Panc1 (cell line): ENCODE measurements at regions not wholly inside any gene's neighbourhood (a gene's known extent, or its start where the extent isn't known, plus 50 kb on each side); places are given as distances from the start of the nearest gene placed in this dataset.

Experiments
- ATAC-seq: fragments of 200-7000 bp; cut with Tn5 transposase; 2 replicates; pipeline ENCODE4 v1.9.1; 2020; ENCODE audit warnings: mild to moderate bottlenecking, moderate library complexity
- BruUV-seq: library from RNA; stranded (reverse); fragments of 400-500 nt; replicated peaks from 2 replicates; lab custom pipeline; 2021; lab: Mats Ljungman, UMichigan
- CTCF ChIA-PET: fragments of 300-600 bp; sonication (Branson Sonifier 250); formaldehyde crosslinking; loops from one replicate; lab custom pipeline; 2022; ENCODE audit warnings: antibody characterized with exemption; lab: Charles Lee
- POLR2A ChIA-PET: fragments of 300-600 bp; sonication (Branson Sonifier 250); formaldehyde crosslinking; loops from one replicate; lab custom pipeline; 2022; ENCODE audit warnings: antibody characterized with exemption; lab: Charles Lee
- DNase-seq: peaks from one replicate; pipeline ENCODE4 v3.0.0-alpha.2; 2010; ENCODE audit warnings: low read depth, low spot score
- H3K27ac ChIP-seq: 2 replicates; pipeline ENCODE4 v1.5.1; 2011; ENCODE audit warnings: mild to moderate bottlenecking, low read length, inconsistent platforms
- H3K27me3 ChIP-seq: fragments of 200-500 bp; sonication (Bioruptor generic); 2 replicates; pipeline ENCODE4 v1.6.0; 2014; ENCODE audit warnings: low read length, inconsistent platforms; ENCODE audit not compliant: control insufficient read depth, insufficient read depth
- H3K36me3 ChIP-seq: fragments of 200-500 bp; sonication (Bioruptor generic); 2 replicates; pipeline ENCODE4 v1.5.1; 2014; ENCODE audit warnings: inconsistent platforms, mild to moderate bottlenecking, low read length, moderate library complexity; ENCODE audit not compliant: control insufficient read depth, insufficient read depth
- H3K4me1 ChIP-seq: 2 replicates; pipeline ENCODE4 v1.5.1; 2011; ENCODE audit warnings: inconsistent platforms, mild to moderate bottlenecking, low read length, moderate library complexity; ENCODE audit not compliant: control insufficient read depth, insufficient read depth
- H3K4me3 ChIP-seq, 2 experiments: 2 replicates each; pipeline ENCODE4 v1.5.1; 2011 to 2012; ENCODE audit warnings: low read depth in 2 of 2, low read length in 2 of 2, mild to moderate bottlenecking in 2 of 2, inconsistent platforms in 1 of 2, moderate library complexity in 1 of 2
- H3K9me3 ChIP-seq: fragments of 200-500 bp; sonication (Bioruptor generic); 2 replicates; pipeline ENCODE4 v1.5.1; 2014; ENCODE audit warnings: low read depth, mild to moderate bottlenecking, inconsistent platforms, low read length, moderate library complexity; ENCODE audit not compliant: control insufficient read depth, insufficient read depth
- POLR2AphosphoS5 ChIP-seq: IDR thresholded peaks from 2 replicates; pipeline ENCODE4 v1.6.1; 2012; ENCODE audit warnings: mild to moderate bottlenecking, low read depth, low read length, moderate library complexity
- SIN3A ChIP-seq: IDR thresholded peaks from 2 replicates; pipeline ENCODE4 v1.6.1; 2012; ENCODE audit warnings: low read depth, mild to moderate bottlenecking, low read length, moderate library complexity, borderline replicate concordance; ENCODE audit not compliant: insufficient read depth
- TCF7L2 ChIP-seq: IDR thresholded peaks from 2 replicates; pipeline ENCODE4 v1.6.1; 2011; ENCODE audit warnings: mild to moderate bottlenecking, low read depth, low read length, inconsistent platforms
- in situ Hi-C: cut with HindIII; loops from 2 replicates; pipeline ENCODE4 v1.10.0; 2016; ENCODE audit warnings: low sequenced_read_pairs, low pct_unique_long_range_greater_than_20kb
- intact Hi-C: fragments of 100-400 bp; cut with micrococcal nuclease; formaldehyde crosslinking; loops from one replicate; pipeline ENCODE4 v1.10.0; 2022; ENCODE audit not compliant: unreplicated experiment
- TF ChIP-seq, protein P1 (sequence below): fragments of 450-650 bp; IDR thresholded peaks from 2 replicates; pipeline ENCODE4 v1.5.1; 2017; ENCODE audit warnings: mild to moderate bottlenecking
- TF ChIP-seq, protein P2 (sequence below), 2 experiments: IDR thresholded peaks; 2 replicates each; pipeline ENCODE4 v1.6.1; 2011 to 2012; ENCODE audit warnings: low read depth in 2 of 2, control low read depth in 1 of 2, low read length in 1 of 2, mild to moderate bottlenecking in 1 of 2, moderate library complexity in 1 of 2; ENCODE audit not compliant: insufficient read depth in 1 of 2

DNA sequence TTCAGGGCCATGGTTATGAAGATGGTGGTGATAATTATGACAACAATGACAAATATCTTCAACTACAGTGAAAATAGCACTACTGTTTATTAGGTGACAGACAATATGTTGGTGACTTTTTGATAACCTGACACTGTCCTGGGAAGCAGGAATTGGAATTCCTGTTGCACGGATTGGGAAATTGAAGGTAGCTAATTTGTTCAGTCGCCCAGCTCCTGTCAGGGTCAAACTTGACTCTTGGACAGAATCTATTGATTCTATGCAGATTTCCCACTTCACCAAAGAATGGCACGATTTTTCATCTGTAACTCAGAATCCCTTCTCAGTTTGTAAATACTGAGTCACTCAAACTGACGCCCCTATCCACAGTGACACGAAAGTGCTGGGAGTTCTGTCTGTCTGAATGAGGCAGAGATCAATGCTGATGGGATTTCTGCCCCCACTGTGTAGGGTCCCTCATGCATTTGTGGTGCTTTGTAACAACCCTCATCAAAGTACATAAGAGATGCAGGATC, 779.5 kb upstream of the ID2 start:
- Histone ChIP-seq H3K36me3 (no peaks in the 10 kb centered on the region), H3K4me3 (no peak overlapping the region), H3K4me1 (no peaks in the 10 kb centered on the region), H3K27me3 (no peaks in the 10 kb centered on the region), H3K9me3 (no peaks in the 10 kb centered on the region), H3K27ac (no peak overlapping the region)
- intact Hi-C loops (no loop called here), in situ Hi-C loops (no loop called here)
- DNase-seq (no peak), ATAC-seq (no peak)
- no TSS peak for BruUV-seq
- TF ChIP-seq, protein P1, sequence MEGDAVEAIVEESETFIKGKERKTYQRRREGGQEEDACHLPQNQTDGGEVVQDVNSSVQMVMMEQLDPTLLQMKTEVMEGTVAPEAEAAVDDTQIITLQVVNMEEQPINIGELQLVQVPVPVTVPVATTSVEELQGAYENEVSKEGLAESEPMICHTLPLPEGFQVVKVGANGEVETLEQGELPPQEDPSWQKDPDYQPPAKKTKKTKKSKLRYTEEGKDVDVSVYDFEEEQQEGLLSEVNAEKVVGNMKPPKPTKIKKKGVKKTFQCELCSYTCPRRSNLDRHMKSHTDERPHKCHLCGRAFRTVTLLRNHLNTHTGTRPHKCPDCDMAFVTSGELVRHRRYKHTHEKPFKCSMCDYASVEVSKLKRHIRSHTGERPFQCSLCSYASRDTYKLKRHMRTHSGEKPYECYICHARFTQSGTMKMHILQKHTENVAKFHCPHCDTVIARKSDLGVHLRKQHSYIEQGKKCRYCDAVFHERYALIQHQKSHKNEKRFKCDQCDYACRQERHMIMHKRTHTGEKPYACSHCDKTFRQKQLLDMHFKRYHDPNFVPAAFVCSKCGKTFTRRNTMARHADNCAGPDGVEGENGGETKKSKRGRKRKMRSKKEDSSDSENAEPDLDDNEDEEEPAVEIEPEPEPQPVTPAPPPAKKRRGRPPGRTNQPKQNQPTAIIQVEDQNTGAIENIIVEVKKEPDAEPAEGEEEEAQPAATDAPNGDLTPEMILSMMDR, result no peak
- TF ChIP-seq SIN3A (no peak), TCF7L2 (no peak)
- TF ChIP-seq, protein P2, sequence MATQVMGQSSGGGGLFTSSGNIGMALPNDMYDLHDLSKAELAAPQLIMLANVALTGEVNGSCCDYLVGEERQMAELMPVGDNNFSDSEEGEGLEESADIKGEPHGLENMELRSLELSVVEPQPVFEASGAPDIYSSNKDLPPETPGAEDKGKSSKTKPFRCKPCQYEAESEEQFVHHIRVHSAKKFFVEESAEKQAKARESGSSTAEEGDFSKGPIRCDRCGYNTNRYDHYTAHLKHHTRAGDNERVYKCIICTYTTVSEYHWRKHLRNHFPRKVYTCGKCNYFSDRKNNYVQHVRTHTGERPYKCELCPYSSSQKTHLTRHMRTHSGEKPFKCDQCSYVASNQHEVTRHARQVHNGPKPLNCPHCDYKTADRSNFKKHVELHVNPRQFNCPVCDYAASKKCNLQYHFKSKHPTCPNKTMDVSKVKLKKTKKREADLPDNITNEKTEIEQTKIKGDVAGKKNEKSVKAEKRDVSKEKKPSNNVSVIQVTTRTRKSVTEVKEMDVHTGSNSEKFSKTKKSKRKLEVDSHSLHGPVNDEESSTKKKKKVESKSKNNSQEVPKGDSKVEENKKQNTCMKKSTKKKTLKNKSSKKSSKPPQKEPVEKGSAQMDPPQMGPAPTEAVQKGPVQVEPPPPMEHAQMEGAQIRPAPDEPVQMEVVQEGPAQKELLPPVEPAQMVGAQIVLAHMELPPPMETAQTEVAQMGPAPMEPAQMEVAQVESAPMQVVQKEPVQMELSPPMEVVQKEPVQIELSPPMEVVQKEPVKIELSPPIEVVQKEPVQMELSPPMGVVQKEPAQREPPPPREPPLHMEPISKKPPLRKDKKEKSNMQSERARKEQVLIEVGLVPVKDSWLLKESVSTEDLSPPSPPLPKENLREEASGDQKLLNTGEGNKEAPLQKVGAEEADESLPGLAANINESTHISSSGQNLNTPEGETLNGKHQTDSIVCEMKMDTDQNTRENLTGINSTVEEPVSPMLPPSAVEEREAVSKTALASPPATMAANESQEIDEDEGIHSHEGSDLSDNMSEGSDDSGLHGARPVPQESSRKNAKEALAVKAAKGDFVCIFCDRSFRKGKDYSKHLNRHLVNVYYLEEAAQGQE (IDR thresholded peaks at IDR 0.05; ENCODE audit: insufficient read depth in 1 of 2, low read depth in 2 of 2, low read length in 1 of 2), result no peak
- POLR2A ChIA-PET, result no interaction called here
- CTCF ChIA-PET, result no interaction called here

- POLR2A ChIA-PET, result no interaction called here
- Histone ChIP-seq H3K27ac (no peak overlapping the region), H3K27me3 (no peaks in the 10 kb centered on the region), H3K4me3 (no peak overlapping the region), H3K36me3 (no peaks in the 10 kb centered on the region), H3K9me3 (no peaks in the 10 kb centered on the region), H3K4me1 (no peaks in the 10 kb centered on the region)
- no peak for DNase-seq
- TF ChIP-seq TCF7L2, result no peak
- TF ChIP-seq SIN3A, result no peak
- TF ChIP-seq, protein P1, result no peak
- TF ChIP-seq, protein P2 (IDR thresholded peaks at IDR 0.05; ENCODE audit: insufficient read depth in 1 of 2, low read depth in 2 of 2, low read length in 1 of 2), result no peak
- TF ChIP-seq POLR2AphosphoS5, result no peak
- in situ Hi-C loops (no loop called here), intact Hi-C loops (no loop called here)
- no TSS peak for BruUV-seq
- ATAC-seq, result no peak
- CTCF ChIA-PET, result no interaction called here
These were observed 777.5 kb upstream of the ID2 start for GRCh38 chr2:7904319-7904718.
